ENCODE measurements at regions not wholly inside any gene's neighbourhood (a gene's known extent, or its start where the extent isn't known, plus 50 kb on each side); places are given as distances from the start of the nearest gene placed in this dataset.

- Histone ChIP-seq H3K9me3 (no peaks in the 10 kb centered on the region), H3K4me2 (no peak overlapping the region), H3K4me3 (no peak overlapping the region), H3K4me1 (no peaks in the 10 kb centered on the region), H3K27ac (no peak overlapping the region)
- no peak for ATAC-seq
- ChIA-PET POLR2A (no interaction called here), CTCF (interaction anchor here (1.8 to 2.1 kb wide), 2 partner anchors 11 to 119 kb away, joined by 6 to 8 read pairs; no protein-coding TSS in a partner anchor)
- no peak for FAIRE-seq
- TF ChIP-seq EHF (CRISPR knock-in tag; IDR thresholded peaks at IDR 0.05) = no peak
- TF ChIP-seq KDM1A (IDR thresholded peaks at IDR 0.05; ENCODE audit: low read depth) = no peak
- TF ChIP-seq, protein P1, sequence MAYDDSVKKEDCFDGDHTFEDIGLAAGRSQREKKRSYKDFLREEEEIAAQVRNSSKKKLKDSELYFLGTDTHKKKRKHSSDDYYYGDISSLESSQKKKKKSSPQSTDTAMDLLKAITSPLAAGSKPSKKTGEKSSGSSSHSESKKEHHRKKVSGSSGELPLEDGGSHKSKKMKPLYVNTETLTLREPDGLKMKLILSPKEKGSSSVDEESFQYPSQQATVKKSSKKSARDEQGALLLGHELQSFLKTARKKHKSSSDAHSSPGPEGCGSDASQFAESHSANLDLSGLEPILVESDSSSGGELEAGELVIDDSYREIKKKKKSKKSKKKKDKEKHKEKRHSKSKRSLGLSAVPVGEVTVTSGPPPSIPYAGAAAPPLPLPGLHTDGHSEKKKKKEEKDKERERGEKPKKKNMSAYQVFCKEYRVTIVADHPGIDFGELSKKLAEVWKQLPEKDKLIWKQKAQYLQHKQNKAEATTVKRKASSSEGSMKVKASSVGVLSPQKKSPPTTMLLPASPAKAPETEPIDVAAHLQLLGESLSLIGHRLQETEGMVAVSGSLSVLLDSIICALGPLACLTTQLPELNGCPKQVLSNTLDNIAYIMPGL (CRISPR knock-in tag; IDR thresholded peaks at IDR 0.05; ENCODE audit: borderline replicate concordance) = no peak
- TF ChIP-seq TFCP2L1 (CRISPR knock-in tag; IDR thresholded peaks at IDR 0.05) = no peak
- no peak for DNase-seq (ENCODE audit: low read depth in 1 of 2, low spot score in 1 of 2)
- 22% methylated on average over 4 of the region's 4 CpGs for WGBS (ENCODE audit: missing lambda C conversion rate)
Observed at GRCh38 chr6:137989664-137990063, 117.6 kb downstream of the PERP start.

GRCh38 chr6:137995371-137995770 is 111.8 kb downstream of the PERP start:
- Histone ChIP-seq H3K4me2 (no peak overlapping the region), H3K4me3 (no peak overlapping the region), H3K9me3 (no peaks in the 10 kb centered on the region; the same call in 2 of the 3 replicates), H3K27ac (no peak overlapping the region), H3K4me1 (no peaks in the 10 kb centered on the region)
- DNase-seq (ENCODE audit: low read depth in 1 of 2, low spot score in 1 of 2) = no peak
- WGBS (ENCODE audit: missing lambda C conversion rate) = 40% methylated on average over 1 of the region's 1 CpG
- TF ChIP-seq NFE2L2 (conservative IDR thresholded peaks at IDR 0.05; ENCODE audit: low read length) (no peak), EHMT2 (IDR thresholded peaks at IDR 0.05; ENCODE audit: low read depth) (no peak), RAD21 (conservative IDR thresholded peaks at IDR 0.05 in 1 of 2, IDR thresholded peaks at IDR 0.05 in 1 of 2) (no peak), NPAS2 (CRISPR knock-in tag; IDR thresholded peaks at IDR 0.05; ENCODE audit: borderline replicate concordance) (no peak), E2F6 (IDR thresholded peaks at IDR 0.05; ENCODE audit: borderline replicate concordance, low read depth) (no peak), CBX8 (IDR thresholded peaks at IDR 0.05) (no peak), HOXB5 (CRISPR knock-in tag; IDR thresholded peaks at IDR 0.05) (no peak), CHD4 (IDR thresholded peaks at IDR 0.05; ENCODE audit: borderline replicate concordance) (no peak), ELK1 (IDR thresholded peaks at IDR 0.05; ENCODE audit: low read depth, low read length) (no peak), TFCP2L1 (CRISPR knock-in tag; IDR thresholded peaks at IDR 0.05) (no peak), CTCF (IDR thresholded peaks at IDR 0.05) (no peak), MYC (IDR thresholded peaks at IDR 0.05; ENCODE audit: borderline replicate concordance, low read length) (no peak), HOXB13 (CRISPR knock-in tag; IDR thresholded peaks at IDR 0.05; ENCODE audit: low read depth) (no peak), RCOR1 (IDR thresholded peaks at IDR 0.05; ENCODE audit: low read depth, low read length) (no peak), POLR2A (IDR thresholded peaks at IDR 0.05; ENCODE audit: low read length) (no peak)
- no peak for FAIRE-seq
- POLR2A ChIA-PET = no interaction called here
- CTCF ChIA-PET = interaction anchor here (3.1 kb wide), 1 partner anchor 12 kb away, joined by 10 read pairs; no protein-coding TSS in a partner anchor
- no peak for ATAC-seq

- Histone ChIP-seq H3K27ac (no peak overlapping the region), H3K9me3 (no peaks in the 10 kb centered on the region; the same call in 2 of the 3 replicates), H3K4me3 (no peak overlapping the region), H3K4me1 (peaks cover 3% of the 10 kb centered on the region; the same call in 2 of the 3 replicates), H3K4me2 (no peak overlapping the region)
- CTCF ChIA-PET = no interaction called here
- POLR2A ChIA-PET = no interaction called here
- DNase-seq (ENCODE audit: low read depth in 1 of 2, low spot score in 1 of 2) = no peak
- no peak for ATAC-seq
- WGBS (ENCODE audit: missing lambda C conversion rate) = 67% methylated on average over 4 of the region's 4 CpGs
- TF ChIP-seq FOSB (CRISPR knock-in tag; IDR thresholded peaks at IDR 0.05) (no peak), ELK1 (IDR thresholded peaks at IDR 0.05; ENCODE audit: low read depth, low read length) (no peak), NR3C1 (IDR thresholded peaks at IDR 0.05) (no peak), SREBF2 (IDR thresholded peaks at IDR 0.05) (no peak)
- TF ChIP-seq, protein P2, sequence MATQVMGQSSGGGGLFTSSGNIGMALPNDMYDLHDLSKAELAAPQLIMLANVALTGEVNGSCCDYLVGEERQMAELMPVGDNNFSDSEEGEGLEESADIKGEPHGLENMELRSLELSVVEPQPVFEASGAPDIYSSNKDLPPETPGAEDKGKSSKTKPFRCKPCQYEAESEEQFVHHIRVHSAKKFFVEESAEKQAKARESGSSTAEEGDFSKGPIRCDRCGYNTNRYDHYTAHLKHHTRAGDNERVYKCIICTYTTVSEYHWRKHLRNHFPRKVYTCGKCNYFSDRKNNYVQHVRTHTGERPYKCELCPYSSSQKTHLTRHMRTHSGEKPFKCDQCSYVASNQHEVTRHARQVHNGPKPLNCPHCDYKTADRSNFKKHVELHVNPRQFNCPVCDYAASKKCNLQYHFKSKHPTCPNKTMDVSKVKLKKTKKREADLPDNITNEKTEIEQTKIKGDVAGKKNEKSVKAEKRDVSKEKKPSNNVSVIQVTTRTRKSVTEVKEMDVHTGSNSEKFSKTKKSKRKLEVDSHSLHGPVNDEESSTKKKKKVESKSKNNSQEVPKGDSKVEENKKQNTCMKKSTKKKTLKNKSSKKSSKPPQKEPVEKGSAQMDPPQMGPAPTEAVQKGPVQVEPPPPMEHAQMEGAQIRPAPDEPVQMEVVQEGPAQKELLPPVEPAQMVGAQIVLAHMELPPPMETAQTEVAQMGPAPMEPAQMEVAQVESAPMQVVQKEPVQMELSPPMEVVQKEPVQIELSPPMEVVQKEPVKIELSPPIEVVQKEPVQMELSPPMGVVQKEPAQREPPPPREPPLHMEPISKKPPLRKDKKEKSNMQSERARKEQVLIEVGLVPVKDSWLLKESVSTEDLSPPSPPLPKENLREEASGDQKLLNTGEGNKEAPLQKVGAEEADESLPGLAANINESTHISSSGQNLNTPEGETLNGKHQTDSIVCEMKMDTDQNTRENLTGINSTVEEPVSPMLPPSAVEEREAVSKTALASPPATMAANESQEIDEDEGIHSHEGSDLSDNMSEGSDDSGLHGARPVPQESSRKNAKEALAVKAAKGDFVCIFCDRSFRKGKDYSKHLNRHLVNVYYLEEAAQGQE (IDR thresholded peaks at IDR 0.05) = no peak
- FAIRE-seq = no peak
Observed at GRCh38 chr6:137998461-137999019, 108.7 kb downstream of the PERP start.
